PC-3 (cell line): ENCODE measurements at regions not wholly inside any gene's neighbourhood (a gene's known extent, or its start where the extent isn't known, plus 50 kb on each side); places are given as distances from the start of the nearest gene placed in this dataset.

Experiments used
- ATAC-seq: fragments of 200-7000 bp; cut with Tn5 transposase; 2 replicates; pipeline ENCODE4 v1.9.1; 2020; ENCODE audit warnings: mild to moderate bottlenecking, moderate library complexity
- BruUV-seq: library from RNA; stranded (reverse); fragments of 400-500 nt; replicated peaks from 2 replicates; lab custom pipeline; 2021; lab: Mats Ljungman, UMichigan
- CTCF ChIA-PET: fragments of 300-600 bp; sonication (Branson Sonifier 250); formaldehyde crosslinking; loops from one replicate; lab custom pipeline; 2022; ENCODE audit warnings: antibody characterized with exemption; lab: Charles Lee
- POLR2A ChIA-PET: fragments of 300-600 bp; sonication (Branson Sonifier 250); formaldehyde crosslinking; loops from one replicate; lab custom pipeline; 2022; ENCODE audit warnings: antibody characterized with exemption; ENCODE audit not compliant: unreplicated experiment; lab: Charles Lee
- DNase-seq: peaks from one replicate; pipeline ENCODE4 v3.0.0-alpha.2; 2015
- H2AFZ ChIP-seq: fragments of 300-600 bp; sonication (generic); 2 replicates; pipeline ENCODE4 v1.6.0; 2016; ENCODE audit warnings: antibody characterized with exemption, low read length
- H3F3A ChIP-seq: fragments of 300-600 bp; sonication (generic); one replicate; pipeline ENCODE4 v1.6.0; 2017; ENCODE audit warnings: antibody characterized with exemption, low read length, control low read depth, mild to moderate bottlenecking; ENCODE audit not compliant: unreplicated experiment
- H3K27ac ChIP-seq: fragments of 300-600 bp; sonication (generic); 2 replicates; pipeline ENCODE4 v1.5.1; 2016; ENCODE audit warnings: mild to moderate bottlenecking, low read length
- H3K27me3 ChIP-seq: fragments of 300-600 bp; sonication (generic); 2 replicates; pipeline ENCODE4 v1.6.1; 2016; ENCODE audit warnings: low read length, mixed read lengths
- H3K36me3 ChIP-seq: fragments of 300-600 bp; sonication (generic); 2 replicates; pipeline ENCODE4 v1.6.1; 2016; ENCODE audit warnings: low read depth, mixed run types, low read length, mixed read lengths
- H3K4me1 ChIP-seq: fragments of 300-600 bp; sonication (generic); 2 replicates; pipeline ENCODE4 v1.5.1; 2016; ENCODE audit warnings: low read length; ENCODE audit not compliant: insufficient read depth
- H3K4me2 ChIP-seq: fragments of 300-600 bp; sonication (generic); 2 replicates; pipeline ENCODE4 v1.6.0; 2016; ENCODE audit warnings: low read length
- H3K4me3 ChIP-seq: fragments of 300-600 bp; sonication (generic); 2 replicates; pipeline ENCODE4 v1.5.1; 2016; ENCODE audit warnings: mild to moderate bottlenecking, low read length, mixed read lengths
- H3K79me2 ChIP-seq: fragments of 300-600 bp; sonication (generic); 2 replicates; pipeline ENCODE4 v1.6.1; 2017; ENCODE audit warnings: low read length, mixed read lengths
- H3K9ac ChIP-seq: fragments of 300-600 bp; sonication (generic); 2 replicates; pipeline ENCODE4 v1.6.0; 2016; ENCODE audit warnings: mild to moderate bottlenecking, low read length
- H3K9me2 ChIP-seq: fragments of 300-600 bp; sonication (generic); replicated peaks from 2 replicates; pipeline ENCODE4 v1.6.1; 2016; ENCODE audit warnings: mixed run types, low read length, mixed read lengths
- H3K9me3 ChIP-seq: fragments of 300-600 bp; sonication (generic); 2 replicates; pipeline ENCODE4 v1.6.1; 2016; ENCODE audit warnings: low read length, mixed read lengths
- H4K20me1 ChIP-seq: fragments of 300-600 bp; sonication (generic); 2 replicates; pipeline ENCODE4 v1.6.1; 2016; ENCODE audit warnings: low read length, mixed read lengths
- EZH2 ChIP-seq: fragments of 300-600 bp; sonication (generic); IDR thresholded peaks from one replicate; pipeline ENCODE4 v1.6.1; 2017; ENCODE audit warnings: antibody characterized with exemption, mild to moderate bottlenecking, low read length; ENCODE audit not compliant: unreplicated experiment
- EZH2phosphoT487 ChIP-seq: fragments of 300-600 bp; sonication (generic); IDR thresholded peaks from 2 replicates; pipeline ENCODE4 v1.6.1; 2018; ENCODE audit warnings: mild to moderate bottlenecking, antibody characterized with exemption, low read length, borderline replicate concordance
- intact Hi-C: fragments of 100-400 bp; cut with micrococcal nuclease; formaldehyde crosslinking; loops from 2 replicates; pipeline ENCODE4 v1.9.0; 2023
- TF ChIP-seq, protein P1 (sequence below): fragments of 300-600 bp; sonication (generic); conservative IDR thresholded peaks from 2 replicates; pipeline ENCODE4 v1.5.1; 2017; ENCODE audit warnings: antibody characterized with exemption, low read depth, mild to moderate bottlenecking, low read length

DNA sequence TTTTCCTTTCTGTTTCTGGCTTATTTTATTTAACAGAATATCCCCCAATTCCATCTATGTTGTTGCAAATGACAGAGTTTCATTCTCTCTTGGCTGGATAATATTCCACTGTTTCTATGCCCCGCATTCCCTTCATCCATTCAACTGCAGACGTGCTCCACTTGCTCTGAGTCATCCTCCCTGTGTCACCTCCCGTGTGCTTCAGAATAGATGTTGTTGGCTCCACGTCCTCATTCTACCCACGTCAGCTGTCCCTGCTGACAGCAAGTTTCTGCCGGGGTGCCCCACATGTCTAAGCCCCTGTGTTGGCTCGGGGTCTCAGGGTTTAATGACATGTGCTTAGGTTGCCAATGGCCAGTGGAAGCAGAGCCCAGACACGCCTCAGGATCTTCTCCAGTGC lies 1041.0 kb downstream of the UQCRFS1 start:
- Histone ChIP-seq H3K4me1 (no peaks in the 10 kb centered on the region), H3K27me3 (no peaks in the 10 kb centered on the region), H3K9ac (no peak overlapping the region), H3K27ac (no peak overlapping the region), H3K9me3 (peaks cover 5% of the 10 kb centered on the region; the same call in 1 of the 2 replicates), H4K20me1 (no peaks in the 10 kb centered on the region), H3K36me3 (no peaks in the 10 kb centered on the region), H3K4me2 (no peak overlapping the region), H2AFZ (no peak overlapping the region), H3K79me2 (no peaks in the 10 kb centered on the region), H3K4me3 (no peak overlapping the region), H3K9me2 (no peaks in the 10 kb centered on the region), H3F3A (no peaks in the 10 kb centered on the region)
- POLR2A ChIA-PET = no interaction called here
- no TSS peak for BruUV-seq
- intact Hi-C loops = no loop called here
- CTCF ChIA-PET = no interaction called here
- TF ChIP-seq, protein P1, sequence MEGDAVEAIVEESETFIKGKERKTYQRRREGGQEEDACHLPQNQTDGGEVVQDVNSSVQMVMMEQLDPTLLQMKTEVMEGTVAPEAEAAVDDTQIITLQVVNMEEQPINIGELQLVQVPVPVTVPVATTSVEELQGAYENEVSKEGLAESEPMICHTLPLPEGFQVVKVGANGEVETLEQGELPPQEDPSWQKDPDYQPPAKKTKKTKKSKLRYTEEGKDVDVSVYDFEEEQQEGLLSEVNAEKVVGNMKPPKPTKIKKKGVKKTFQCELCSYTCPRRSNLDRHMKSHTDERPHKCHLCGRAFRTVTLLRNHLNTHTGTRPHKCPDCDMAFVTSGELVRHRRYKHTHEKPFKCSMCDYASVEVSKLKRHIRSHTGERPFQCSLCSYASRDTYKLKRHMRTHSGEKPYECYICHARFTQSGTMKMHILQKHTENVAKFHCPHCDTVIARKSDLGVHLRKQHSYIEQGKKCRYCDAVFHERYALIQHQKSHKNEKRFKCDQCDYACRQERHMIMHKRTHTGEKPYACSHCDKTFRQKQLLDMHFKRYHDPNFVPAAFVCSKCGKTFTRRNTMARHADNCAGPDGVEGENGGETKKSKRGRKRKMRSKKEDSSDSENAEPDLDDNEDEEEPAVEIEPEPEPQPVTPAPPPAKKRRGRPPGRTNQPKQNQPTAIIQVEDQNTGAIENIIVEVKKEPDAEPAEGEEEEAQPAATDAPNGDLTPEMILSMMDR = no peak
- TF ChIP-seq EZH2phosphoT487 = no peak
- TF ChIP-seq EZH2 = no peak
- ATAC-seq = no peak
- no peak for DNase-seq

DNA sequence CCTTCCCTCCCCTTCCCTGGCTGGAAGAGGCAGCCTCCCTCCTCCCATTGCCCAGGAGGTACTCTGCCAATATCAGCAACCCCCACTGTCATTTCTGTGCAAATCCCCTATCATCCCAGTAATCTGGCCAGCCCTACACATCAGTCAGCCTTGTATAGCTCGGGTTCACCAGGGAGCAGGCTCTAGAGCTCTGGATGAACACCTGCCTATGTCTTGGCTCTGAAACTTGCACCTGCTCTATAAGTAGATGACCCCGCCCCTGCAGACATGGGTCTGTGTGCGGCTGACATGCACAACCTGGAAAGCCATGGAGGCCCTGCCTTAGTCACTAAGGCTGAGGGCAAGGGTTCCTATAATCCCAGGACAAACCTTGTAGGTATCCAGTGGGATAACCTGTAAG lies 1042.9 kb downstream of the UQCRFS1 start:
- Histone ChIP-seq H4K20me1 (no peaks in the 10 kb centered on the region), H3K4me1 (no peaks in the 10 kb centered on the region), H3K27ac (no peak overlapping the region), H3K4me3 (no peak overlapping the region), H3K36me3 (no peaks in the 10 kb centered on the region), H2AFZ (no peak overlapping the region), H3K4me2 (no peak overlapping the region), H3K9me2 (no peaks in the 10 kb centered on the region), H3K79me2 (no peaks in the 10 kb centered on the region), H3K27me3 (no peaks in the 10 kb centered on the region), H3F3A (no peaks in the 10 kb centered on the region), H3K9me3 (peaks cover 5% of the 10 kb centered on the region; the same call in 1 of the 2 replicates), H3K9ac (no peak overlapping the region)
- ChIA-PET POLR2A (no interaction called here), CTCF (no interaction called here)
- no peak for ATAC-seq
- no TSS peak for BruUV-seq
- intact Hi-C loops = no loop called here
- TF ChIP-seq EZH2 (no peak), EZH2phosphoT487 (no peak)
- TF ChIP-seq, protein P1 = no peak
- DNase-seq = no peak

DNA sequence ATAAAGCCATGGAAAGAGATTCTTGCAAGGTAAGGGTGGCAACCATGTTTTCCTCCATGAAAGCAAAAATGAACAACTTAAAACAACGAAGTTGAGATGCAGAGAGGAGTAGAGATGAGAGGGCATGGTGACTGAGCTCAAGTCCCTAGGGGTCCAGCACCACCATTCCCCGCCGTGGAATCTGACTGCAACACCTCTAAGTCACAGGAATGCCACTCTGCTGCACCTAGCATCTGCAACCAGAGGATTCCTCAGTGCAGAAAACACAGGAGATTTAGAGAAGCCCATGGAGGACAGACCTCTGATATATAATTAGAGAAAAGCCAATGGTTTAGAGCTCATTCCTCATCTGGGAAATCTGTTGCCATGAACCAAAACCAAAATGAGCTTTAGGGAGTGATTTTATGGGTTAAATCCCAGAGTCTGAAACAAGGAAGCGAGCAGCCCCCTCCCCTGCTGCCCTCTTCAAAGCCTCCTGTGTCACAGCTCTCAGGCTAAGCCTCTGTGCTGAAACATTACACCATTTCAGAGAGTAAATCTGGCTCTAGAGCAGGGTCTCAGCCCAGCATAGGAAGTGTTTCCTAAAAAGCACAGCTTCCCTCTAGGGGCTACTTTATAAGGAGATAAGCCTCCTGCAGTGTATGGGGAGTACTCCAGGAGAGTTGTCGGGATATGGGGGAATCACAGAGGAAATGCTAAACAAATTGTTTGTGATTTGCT lies 1043.6 kb downstream of the UQCRFS1 start:
- no peak overlapping the region for H3K4me2 ChIP-seq
- H3K36me3 ChIP-seq = no peaks in the 10 kb centered on the region
- no peak overlapping the region for H3K27ac ChIP-seq
- DNase-seq (no peak), ATAC-seq (no peak)
- H3K4me3 ChIP-seq = no peak overlapping the region
- POLR2A ChIA-PET = no interaction called here
- no peaks in the 10 kb centered on the region for H3K4me1 ChIP-seq
- H3K27me3 ChIP-seq = no peaks in the 10 kb centered on the region
- peaks cover 5% of the 10 kb centered on the region; the same call in 1 of the 2 replicates for H3K9me3 ChIP-seq
- no peaks in the 10 kb centered on the region for H3K9me2 ChIP-seq
- H4K20me1 ChIP-seq = no peaks in the 10 kb centered on the region
- intact Hi-C loops = no loop called here
- no peaks in the 10 kb centered on the region for H3F3A ChIP-seq
- TF ChIP-seq, protein P1 = no peak
- TF ChIP-seq EZH2phosphoT487 = no peak
- no peak for TF ChIP-seq EZH2
- H2AFZ ChIP-seq = no peak overlapping the region
- no TSS peak for BruUV-seq
- H3K79me2 ChIP-seq = no peaks in the 10 kb centered on the region
- CTCF ChIA-PET = no interaction called here
- no peak overlapping the region for H3K9ac ChIP-seq
